ENCODE measurements at regions not wholly inside any gene's neighbourhood (a gene's known extent, or its start where the extent isn't known, plus 50 kb on each side); places are given as distances from the start of the nearest gene placed in this dataset.
"Not testable (repeated sequence)": the region's sequence is repeated elsewhere in the genome, so short reads cannot be mapped to it uniquely, and the experiment has no call there.

DNA sequence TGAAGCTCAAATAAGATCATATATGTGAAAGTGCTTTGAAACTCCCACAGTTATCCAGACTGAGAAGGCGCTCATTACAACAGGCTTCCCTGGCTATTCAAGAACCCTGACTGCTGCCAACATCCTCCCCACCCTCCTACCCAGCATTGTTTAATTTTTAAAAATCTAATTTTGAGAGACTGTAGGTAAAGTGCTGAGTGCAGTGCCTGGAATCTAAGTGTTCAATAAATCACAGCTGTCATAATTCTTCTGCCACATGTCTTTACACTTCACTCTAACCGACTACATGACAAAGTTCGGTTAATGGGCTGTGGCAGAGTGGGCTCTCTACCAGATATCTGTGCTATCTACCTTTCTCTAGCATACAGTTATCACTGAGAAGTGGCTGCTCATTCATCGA, 255.6 kb upstream of the C9orf72 start:
- DNase-seq, result no peak

DNA sequence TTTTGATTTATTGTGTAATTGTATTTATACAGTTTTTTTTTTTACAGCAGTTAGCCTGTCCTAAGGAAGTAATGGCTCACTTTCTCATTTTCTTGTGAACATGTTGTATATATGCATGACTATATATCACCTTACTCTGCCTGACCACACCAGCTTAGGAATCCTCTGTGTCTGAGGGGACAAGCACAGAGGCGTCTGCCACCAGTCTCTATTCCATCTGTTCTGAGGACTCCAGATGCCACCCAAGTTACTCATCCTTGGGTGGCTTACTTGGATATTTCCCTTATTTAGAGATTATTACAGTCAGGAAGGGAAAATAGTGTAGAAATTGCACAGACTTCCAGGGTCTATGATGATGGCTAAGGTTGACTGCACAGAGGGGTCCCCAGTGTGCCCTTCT, 256.3 kb upstream of the C9orf72 start:
- no peak for DNase-seq

DNA sequence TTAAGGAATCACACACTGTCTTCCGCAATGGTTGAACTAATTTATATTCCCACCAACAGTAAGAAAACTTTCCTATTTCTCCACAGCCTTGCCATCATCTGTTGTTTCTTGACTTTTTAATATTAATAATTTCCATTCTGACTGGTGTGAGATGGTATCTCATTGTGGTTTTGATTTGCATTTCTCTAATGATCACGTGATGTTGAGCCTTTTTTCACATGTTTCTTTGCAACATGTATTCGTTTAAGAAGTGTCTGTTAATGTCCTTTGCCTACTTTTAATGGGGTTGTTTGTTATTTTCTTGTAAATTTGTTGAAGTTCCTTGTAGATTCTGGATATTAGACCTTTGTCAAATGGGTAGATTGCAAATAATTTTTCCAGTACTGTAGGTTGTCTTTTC, 258.8 kb upstream of the C9orf72 start:
- not testable (repeated sequence) for DNase-seq

DNA sequence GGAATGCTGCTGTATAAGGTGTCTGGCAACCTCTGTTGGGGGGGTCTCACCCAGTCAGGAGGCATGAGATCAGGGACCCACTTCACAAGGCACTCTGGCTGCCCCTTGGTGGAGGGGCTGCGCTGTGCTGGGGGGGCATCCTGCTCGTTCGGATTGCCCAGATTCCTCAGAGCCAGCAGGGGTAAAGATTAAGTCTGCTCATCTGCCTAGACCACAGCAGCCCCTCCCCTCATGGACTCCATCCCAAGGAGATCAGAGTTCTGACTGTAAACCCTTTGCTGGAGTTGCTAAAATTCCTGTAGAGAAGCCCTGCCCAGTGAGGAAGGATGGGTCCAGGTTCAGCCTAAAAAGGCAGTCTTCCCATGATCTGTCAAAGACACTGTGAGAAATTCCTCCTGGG, 262.0 kb upstream of the C9orf72 start:
- no peak for DNase-seq

DNA sequence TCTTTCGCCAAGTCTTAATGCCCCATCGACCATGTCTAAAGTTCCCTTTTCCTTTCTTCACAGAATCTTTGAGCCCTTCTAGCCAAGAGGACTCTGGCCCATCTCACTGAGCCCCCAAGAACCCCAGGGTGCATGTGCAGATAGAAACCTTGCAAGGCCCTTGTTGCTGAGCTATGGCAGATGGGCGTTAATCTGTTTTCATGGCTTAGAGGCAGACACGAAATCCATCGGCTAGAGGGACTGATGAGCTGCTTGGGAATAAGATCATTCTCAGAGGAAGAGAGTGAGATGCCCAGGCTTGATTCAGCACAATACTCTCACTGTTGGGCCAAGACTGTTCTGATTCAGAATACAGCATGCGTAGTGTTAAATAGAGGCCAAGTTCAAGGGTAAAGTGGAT, 262.5 kb upstream of the C9orf72 start:
- no peak for DNase-seq

DNA sequence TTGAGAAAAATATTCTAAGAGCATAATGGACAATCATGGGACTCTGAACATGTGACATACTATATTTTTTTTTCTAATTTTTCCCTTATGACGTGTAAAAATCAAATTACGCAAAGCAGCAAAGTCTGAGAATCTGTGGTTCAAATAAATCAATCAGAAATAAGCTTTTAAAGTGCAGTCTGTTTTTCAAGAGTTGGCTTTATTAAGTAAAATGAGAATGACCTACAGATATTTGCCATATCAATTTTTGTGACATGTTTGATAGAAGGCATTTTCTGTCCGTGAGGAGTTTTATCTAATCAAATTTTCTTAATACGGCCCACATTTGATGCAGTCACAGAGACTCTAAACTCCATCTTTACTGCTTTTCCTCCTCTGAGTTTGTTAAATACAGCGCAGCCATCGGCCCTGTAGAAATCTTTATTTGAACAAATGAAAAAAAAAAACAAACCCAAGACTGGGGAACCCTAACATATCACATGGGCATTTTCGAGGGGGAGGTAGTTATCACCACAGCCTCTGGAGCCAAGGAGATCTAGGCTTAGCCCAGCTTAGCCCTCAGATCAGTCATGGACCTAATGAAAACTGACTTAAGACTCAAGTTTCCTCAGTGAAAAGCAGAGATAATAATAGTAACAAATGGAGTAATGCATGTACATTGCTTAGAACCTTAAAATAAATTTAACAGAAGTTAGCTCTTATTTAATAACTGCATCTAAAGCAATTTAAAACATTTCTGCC, 263.6 kb upstream of the C9orf72 start:
- DNase-seq, result no peak

DNA sequence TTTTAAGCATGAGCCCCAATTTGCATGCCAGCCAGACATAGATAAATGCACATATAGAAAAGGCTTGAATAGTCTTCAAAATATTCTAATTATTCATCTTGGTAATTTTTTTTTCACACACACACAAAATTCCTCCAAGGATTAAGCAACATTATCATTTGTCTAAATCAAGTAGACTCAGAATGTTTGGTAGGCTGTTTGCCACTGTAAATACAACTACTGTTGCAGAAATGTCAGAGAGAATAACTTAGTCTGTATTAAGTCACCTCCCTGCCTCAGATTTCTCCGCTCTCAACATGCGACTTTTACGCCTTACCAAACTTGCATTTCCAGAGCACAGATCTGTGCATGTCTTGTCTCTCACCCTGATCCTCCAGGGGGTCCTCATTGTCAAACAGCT, 265.6 kb upstream of the C9orf72 start:
- DNase-seq, result no peak

DNA sequence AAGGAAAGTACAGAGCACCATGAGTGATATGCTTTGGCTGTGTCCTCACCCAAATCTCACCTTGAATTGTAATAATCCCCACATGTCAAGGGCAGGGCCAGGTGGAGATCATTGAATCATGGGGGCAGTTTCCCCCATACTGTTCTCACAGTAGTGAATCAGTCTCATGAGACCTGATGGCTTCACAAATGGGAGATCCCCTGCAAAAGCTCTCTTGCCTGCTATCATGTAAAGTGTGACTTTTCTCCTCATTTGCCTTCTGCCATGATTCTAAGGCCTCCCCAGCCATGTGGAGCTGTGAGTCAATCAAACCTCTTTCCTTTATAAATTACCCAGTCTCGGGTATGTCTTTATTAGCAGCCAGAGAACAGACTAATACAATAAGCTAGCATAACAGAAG, 266.5 kb upstream of the C9orf72 start:
- not testable (repeated sequence) for DNase-seq

DNA sequence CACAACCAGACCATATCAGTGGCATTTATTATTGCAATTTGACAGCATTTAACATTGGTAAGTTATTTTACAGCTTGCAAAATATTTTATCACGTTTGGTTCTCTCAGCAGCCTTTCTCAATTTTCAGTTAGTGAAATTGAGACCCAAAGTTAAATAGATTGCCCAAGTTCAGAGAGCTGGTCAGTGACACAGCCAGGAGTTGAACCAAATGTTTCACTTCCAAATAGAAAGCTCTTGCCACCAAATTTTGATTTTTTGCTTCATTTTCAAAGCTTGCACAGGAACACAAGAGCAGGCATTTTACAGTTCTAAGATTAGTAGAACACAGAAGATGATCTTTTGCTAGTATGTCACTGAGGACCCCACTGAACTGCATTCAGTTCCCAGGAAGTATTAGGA, 271.5 kb upstream of the C9orf72 start:
- no peak for DNase-seq

DNA sequence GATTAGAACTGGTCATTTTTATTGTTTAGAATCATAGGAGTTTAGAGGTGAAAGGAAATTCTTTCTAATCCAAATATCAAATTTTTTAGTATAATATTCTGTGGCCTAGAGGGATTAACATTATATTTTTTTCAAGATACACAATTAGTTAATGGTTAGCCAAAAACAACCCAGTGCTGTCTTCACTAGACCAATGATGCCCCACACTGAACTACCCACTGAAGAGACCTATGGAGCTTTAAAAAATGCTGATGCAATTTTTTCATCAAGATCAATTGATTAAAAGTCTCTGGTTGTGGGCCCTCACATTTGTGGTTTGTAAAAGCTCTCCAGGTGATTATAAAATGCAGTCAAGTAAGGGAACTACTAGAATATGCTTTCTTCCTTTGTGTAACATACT, 274.1 kb upstream of the C9orf72 start:
- DNase-seq, result no peak

DNA sequence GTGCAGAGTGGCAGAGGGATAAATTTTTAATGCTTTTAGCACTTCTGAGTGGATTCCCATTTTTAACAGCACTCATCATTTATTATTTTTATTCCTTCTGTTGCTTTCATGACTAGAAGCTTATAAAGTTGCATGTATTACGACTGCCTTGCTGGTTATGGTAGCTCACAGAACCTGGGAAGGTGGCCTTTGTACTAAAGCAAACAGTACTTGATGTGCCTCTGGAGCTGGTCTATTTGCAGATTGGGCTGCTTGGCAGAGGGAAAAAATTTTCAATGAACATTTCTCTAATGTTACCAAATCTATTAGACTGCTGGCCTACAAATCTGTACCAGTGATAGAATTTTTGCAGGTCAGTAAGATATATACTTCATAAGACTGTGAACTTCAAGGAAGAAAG, 274.5 kb upstream of the C9orf72 start:
- DNase-seq, result no peak

DNA sequence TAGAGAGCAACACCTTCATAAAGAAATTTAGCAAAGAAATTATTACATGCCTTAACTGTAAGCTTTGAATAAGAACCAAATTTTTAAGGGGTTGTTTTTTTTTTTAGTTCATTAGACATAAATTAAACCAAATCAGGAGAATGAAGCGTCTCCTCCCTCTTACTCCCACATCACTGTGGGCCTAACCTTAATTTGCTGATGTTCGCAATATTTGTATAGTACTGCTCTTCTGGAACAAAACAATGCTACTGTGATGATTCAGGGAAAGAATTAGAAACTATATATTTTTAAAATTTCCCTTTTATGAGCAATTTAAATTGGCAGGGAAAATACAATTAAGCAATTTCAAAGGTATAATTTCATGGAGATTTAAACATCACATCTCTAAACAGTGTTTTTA, 275.0 kb upstream of the C9orf72 start:
- no peak for DNase-seq

DNA sequence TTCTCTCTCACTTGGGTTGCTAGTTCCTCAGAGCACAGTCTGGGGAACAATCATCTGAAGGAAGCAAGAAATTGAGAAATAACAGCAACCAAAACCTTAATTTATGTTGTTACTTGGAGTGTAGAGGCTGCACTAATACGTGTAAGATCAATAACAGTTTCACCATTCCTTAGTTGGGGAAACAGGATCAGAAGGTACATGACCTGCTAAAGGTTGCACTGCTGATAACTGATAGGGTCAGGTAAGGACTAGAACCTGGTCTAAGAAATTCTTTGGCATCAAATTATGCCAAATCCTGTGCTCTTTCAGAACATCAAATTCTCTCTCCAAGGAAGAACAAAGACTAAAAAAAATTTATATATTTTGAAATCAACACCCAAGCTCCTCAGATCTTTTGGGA, 278.6 kb upstream of the C9orf72 start:
- DNase-seq, result no peak

DNA sequence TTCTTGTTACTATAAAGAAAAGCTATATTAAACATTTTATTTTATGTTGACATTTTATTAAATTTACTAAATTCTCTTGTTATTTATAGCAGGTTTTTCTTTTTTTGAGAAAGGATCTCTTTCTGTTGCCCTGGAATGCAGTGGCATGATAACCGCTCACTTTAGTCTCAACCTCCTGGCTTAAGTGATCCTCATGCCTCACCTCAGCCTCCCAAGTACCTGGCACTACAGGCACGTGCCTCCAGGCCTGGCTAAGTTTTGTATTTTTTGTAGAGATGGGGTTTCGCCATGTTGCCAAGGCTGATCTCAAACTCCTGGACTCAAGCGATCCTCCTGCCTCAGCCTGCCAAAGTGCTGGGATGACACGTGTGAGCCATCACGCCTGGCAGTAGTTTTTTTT, 280.2 kb upstream of the C9orf72 start:
- no peak for DNase-seq

DNA sequence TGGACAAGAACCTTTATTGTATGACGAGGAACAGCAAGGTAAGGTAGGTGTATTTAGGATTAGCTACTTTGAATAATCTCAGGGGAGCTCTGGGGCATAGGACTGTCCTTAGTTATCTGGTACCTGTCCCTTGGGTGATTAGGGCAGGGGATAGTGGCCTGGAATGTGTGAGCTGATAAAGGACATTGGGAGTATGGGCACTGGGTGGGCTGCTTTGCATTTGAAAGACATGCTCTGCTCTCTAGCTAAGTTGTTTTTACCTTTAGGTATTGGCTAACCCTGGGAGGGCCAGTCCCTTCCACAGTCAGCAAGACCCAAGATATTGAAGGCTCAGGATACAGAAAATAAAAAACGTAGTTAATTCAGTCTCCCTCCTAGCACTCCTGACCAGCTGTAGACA, 282.8 kb upstream of the C9orf72 start:
- DNase-seq, result no peak

DNA sequence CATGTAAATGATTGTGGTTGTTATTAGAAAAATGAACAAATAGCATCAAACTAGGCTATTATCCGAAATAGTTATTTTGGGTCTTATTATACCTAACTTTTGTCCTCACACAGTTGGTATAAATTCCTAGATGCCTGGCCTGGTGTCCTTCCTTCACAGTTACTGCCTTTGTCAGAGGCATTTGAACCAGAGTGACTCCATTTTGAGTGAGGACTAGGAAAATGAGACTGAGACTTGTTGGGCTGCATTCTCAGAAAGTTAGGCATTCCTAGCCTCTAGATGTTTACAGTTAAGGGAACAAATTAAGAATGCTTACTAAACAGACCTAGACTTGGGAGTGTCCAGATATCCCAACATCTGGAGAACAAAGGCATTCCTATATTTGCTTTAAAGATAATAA, 283.5 kb upstream of the C9orf72 start:
- no peak for DNase-seq

DNA sequence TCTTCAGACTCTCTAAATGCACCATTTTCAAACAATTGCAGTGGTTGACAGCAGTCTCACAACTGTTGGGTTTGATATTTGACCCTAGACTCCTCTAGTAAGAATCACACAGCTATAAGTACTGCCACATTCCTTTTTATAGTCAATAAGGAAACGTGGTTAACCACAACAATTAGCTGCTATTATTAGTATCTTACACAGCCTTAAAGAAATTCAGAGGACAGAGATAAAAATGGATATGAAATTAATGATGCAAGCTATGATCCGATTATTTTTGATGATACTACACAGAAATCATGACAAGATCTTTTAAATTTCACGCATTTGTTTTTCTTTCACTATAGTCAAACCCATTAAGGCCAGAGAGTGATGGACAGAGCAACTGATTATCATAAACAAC, 288.6 kb upstream of the C9orf72 start:
- DNase-seq, result no peak

DNA sequence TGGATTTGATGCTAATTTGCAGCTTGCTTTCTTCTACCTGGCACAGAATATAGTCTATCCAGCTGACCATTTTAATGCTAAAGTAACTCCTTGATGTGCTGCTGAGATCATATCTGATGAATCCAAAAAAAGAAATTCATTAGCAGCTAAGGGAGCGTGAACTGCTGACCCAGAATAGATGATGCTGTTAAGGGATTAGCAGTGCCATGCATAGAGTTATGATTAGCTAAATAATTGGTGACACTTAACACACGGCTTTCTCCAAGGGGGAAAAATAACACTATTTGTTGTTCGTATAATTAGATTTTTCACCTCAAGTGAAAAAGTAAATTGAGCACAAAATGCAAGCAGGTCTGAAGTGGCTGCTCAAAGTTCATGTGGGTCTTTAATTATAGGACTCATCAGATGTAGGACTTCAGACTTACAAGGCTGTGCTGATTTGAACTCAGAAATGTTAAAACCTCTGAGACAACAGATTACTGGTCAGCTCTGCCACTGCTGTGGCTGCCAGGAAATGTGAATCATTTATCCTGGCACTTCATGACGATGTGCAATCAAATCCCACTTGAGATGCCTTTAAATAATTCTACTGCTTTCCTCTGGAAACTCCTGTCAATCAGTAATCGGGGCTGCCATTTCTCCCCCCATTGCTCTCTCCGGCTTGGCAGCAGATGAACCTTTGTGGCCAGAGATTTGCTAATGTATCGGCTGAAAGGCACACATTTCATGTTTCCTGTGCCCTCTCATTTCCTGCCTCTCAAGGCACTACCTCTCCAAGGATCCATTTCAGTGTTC, 291.6 kb upstream of the C9orf72 start:
- no peak for DNase-seq

DNA sequence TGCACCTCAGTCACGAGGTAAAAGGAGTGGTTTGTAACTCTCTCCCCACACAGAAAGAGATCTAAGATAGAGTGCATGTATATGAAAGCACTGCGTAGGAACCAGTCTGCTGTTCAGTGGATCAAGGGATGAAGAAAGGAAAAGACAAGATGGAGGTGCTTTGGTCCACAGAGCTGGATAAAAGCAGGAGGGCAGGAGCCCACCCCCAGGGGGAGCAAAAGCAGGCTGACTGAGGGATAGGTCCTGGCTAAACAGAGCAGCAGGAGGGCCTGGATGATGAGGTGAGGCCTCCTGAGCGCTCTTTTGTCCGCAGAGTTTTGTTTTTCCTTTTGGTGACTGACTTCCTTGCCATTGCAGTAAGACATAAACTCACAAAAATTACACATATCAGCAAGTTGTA, 293.5 kb upstream of the C9orf72 start:
- no peak for DNase-seq

DNA sequence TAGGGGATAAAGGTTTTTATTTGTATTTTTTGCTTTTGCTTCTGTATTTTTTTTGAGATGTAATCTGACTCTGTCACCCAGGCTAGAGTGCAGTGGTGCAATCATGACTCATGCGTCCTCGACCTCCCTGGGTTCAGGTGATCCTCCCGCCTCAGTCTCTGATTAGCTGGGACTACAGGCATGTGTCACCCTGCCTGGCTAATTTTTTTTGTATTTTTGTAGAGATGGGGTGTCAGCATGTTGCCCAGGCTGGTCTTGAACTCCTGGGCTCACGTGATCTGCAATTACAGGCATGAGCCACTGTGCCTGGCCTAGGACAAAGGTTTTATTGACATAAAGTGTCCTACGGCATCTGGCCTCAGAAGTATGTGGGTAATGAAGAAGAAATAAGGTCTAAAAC, 297.1 kb upstream of the C9orf72 start:
- DNase-seq, result no peak

DNA sequence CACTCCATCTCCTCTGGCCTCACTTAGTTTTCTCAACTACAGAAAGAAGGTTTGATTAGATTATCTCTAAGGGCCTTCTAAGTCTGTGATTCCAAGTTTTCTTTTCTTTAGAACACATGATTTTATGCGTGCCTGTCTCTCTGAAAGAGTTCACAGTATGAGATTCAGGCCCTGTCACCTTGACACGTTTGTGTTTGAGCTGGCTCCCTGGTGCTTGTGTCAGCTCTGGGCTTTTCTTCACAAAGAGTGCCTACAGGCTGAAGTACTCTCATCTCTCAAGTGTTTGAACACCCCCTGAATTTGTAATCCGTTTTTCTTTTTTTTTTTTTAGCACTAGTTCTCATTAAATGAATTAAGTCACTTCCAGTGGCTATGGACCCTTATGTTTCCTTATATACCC, 306.9 kb upstream of the C9orf72 start:
- no peak for DNase-seq

DNA sequence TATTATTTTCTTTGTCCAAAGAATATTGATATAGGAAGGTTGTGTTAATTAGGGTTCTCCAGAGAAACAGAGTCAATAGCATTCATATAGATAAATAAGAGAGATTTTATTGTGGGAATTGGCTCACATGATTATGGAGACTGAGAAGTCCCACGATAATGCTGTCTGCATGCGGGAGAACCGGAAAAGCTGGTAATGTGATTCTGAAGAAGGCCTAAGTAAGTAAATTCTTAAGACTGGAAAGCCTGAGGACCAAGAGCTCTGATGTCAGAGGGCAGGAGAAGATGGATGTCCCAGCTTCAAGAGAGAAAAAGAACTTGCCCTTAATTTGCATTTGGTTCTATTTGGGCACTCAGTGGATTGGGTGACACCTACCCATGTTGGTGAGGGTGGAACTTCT, 307.4 kb upstream of the C9orf72 start:
- DNase-seq, result no peak

DNA sequence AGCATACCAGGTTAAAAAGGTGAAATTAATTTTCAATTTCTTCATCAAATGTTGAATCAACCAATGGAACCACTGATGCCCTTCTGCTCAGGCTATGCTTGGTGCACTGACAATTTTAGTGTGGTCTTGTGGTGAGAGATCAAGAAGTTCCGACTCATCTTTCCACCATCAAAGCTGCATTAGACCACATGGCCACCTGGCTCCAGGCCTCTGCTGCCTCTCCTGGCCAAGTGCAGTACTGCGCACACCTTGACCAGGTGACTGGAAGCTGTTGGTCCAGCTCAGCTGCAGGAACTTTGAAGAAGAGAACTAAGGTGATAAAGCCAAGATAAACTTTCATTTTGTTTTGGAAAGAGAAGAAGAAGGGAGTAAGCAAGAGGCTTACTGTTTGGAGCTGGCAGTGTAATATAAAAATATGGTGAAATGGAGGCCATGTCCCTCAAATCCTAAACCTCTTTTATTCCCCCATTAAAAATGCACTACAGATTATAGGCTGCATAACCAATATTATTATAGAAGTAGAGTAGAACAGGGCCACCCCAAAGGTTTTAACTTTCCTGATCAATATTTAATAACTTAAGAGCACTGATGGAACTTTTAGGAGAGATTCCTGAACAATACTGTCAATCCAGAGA, 315.5 kb upstream of the C9orf72 start:
- no peak for DNase-seq

DNA sequence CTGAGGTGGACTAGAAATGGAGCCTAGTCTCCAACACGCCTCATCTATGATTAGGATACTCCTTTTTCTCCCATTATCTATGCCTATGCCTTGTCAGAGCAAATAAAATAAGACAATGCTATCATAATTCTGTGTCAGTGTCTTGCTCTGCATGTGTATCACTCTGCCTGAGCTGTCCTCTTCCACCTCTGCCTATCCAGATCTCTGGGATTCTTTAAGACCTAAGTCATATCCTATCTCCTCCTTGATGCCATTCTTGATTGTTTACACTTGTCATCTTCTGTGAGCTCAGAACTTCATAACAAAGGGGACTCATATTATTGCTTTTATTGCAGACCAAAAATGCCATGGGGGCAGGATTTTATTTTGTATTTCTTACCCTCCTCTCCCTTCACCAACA, 351.2 kb upstream of the C9orf72 start:
- DNase-seq, result no peak

All from DMS79 (cell line).